H1 (cell line): ENCODE measurements at regions not wholly inside any gene's neighbourhood (a gene's known extent, or its start where the extent isn't known, plus 50 kb on each side); places are given as distances from the start of the nearest gene placed in this dataset.

Experiments
- CTCF ChIA-PET: fragments of 300-600 bp; sonication (Branson Sonifier 250); formaldehyde crosslinking; loops from one replicate; lab custom pipeline; 2021; ENCODE audit not compliant: partially characterized antibody; lab: Charles Lee
- POLR2A ChIA-PET: fragments of 300-600 bp; sonication (Branson Sonifier 250); formaldehyde crosslinking; loops from one replicate; lab custom pipeline; 2021; ENCODE audit warnings: inconsistent platforms; ENCODE audit not compliant: partially characterized antibody; lab: Charles Lee
- DNase-seq, 2 experiments: peaks; one replicate each; pipeline versions ENCODE4 v3.0.0 to v3.0.0-alpha.2; 2010 to 2022; ENCODE audit warnings: low spot score in 2 of 2, low read depth in 1 of 2, mixed read lengths in 1 of 2
- FAIRE-seq: peaks from 2 replicates; lab custom pipeline; 2011; peaks lifted over from hg19 to GRCh38; lab: Jason Lieb, UNC
- H2AFZ ChIP-seq: 2 replicates; pipeline ENCODE4 v1.8.1; 2012; ENCODE audit warnings: low read length, inconsistent platforms
- H2AK5ac ChIP-seq: 2 replicates; pipeline ENCODE4 v1.6.1; 2013; ENCODE audit warnings: low read depth, low read length
- H2BK120ac ChIP-seq: replicated peaks from 2 replicates; pipeline ENCODE3; 2013; ENCODE audit warnings: low read depth, low read length, inconsistent platforms
- H2BK12ac ChIP-seq: 2 replicates; pipeline ENCODE4 v1.6.1; 2013; ENCODE audit warnings: low read depth, low read length
- H2BK15ac ChIP-seq: 2 replicates; pipeline ENCODE4 v1.6.1; 2013; ENCODE audit warnings: low read length
- H2BK20ac ChIP-seq: 2 replicates; pipeline ENCODE4 v1.6.1; 2013; ENCODE audit warnings: low read length
- H2BK5ac ChIP-seq: 2 replicates; pipeline ENCODE4 v1.6.1; 2013; ENCODE audit warnings: low read depth, low read length
- H3K14ac ChIP-seq: 2 replicates; pipeline ENCODE4 v1.6.1; 2013; ENCODE audit warnings: inconsistent platforms; ENCODE audit not compliant: insufficient read length
- H3K18ac ChIP-seq: 2 replicates; pipeline ENCODE4 v1.6.1; 2013; ENCODE audit warnings: low read length; ENCODE audit errors: extremely low read depth
- H3K23ac ChIP-seq: 2 replicates; pipeline ENCODE4 v1.6.1; 2013; ENCODE audit warnings: inconsistent platforms; ENCODE audit not compliant: insufficient read length
- H3K23me2 ChIP-seq: 2 replicates; pipeline ENCODE4 v1.6.1; 2013; ENCODE audit warnings: low read depth, low read length
- H3K27ac ChIP-seq: 2 replicates; pipeline ENCODE4 v1.6.1; 2011; ENCODE audit warnings: low read depth, low read length, inconsistent platforms
- H3K27me3 ChIP-seq, 4 experiments: replicated peaks in 1 of 4; 1 replicate in 1 of 4; 2 replicates in 3 of 4; pipeline versions ENCODE4 v1.6.1 to v1.8.1; 2011 to 2013; ENCODE audit warnings: low read length in 3 of 4, mild to moderate bottlenecking in 3 of 4, inconsistent platforms in 2 of 4, mixed read lengths in 2 of 4, moderate library complexity in 1 of 4; ENCODE audit not compliant: control insufficient read depth in 3 of 4, insufficient read depth in 3 of 4; ENCODE audit errors: extremely low read depth in 1 of 4
- H3K36me3 ChIP-seq, 4 experiments: 2 replicates each; pipeline versions ENCODE4 v1.6.1 to v1.8.1; 2011 to 2013; ENCODE audit warnings: mild to moderate bottlenecking in 4 of 4, low read length in 3 of 4, moderate library complexity in 2 of 4, control low read depth in 1 of 4, inconsistent platforms in 1 of 4; ENCODE audit not compliant: insufficient read depth in 4 of 4, control insufficient read depth in 2 of 4
- H3K4ac ChIP-seq: replicated peaks from 2 replicates; pipeline ENCODE3; 2013; ENCODE audit warnings: low read length, low read depth, mixed read lengths, inconsistent platforms; ENCODE audit not compliant: insufficient read length
- H3K4me1 ChIP-seq, 4 experiments: replicated peaks in 1 of 4; 1 replicate in 1 of 4; 2 replicates in 3 of 4; pipeline versions ENCODE4 v1.6.1 to v1.8.1; 2011 to 2013; ENCODE audit warnings: low read length in 3 of 4, inconsistent platforms in 2 of 4, mixed read lengths in 1 of 4; ENCODE audit not compliant: insufficient read depth in 4 of 4, control insufficient read depth in 3 of 4
- H3K4me2 ChIP-seq, 2 experiments: 2 replicates each; pipeline versions ENCODE4 v1.6.1 to v1.8.1; 2011 to 2013; ENCODE audit warnings: low read depth in 2 of 2, low read length in 2 of 2, control low read depth in 1 of 2, inconsistent platforms in 1 of 2, mild to moderate bottlenecking in 1 of 2; ENCODE audit not compliant: insufficient read depth in 1 of 2
- H3K4me3 ChIP-seq, 4 experiments: fragments of 200-600, 300-600 bp in 1 of 4; sonication (generic), shearing (Covaris generic), sonication (Bioruptor Twin) in 1 of 4; 2 replicates each; pipeline versions ENCODE4 v1.5.1 to v1.8.1; 2011 to 2016; ENCODE audit warnings: low read length in 4 of 4, low read depth in 3 of 4, control low read depth in 2 of 4, inconsistent platforms in 2 of 4, mild to moderate bottlenecking in 2 of 4, mixed read lengths in 1 of 4, moderate library complexity in 1 of 4; ENCODE audit not compliant: insufficient read depth in 2 of 4; ENCODE audit errors: extremely low read depth in 1 of 4
- H3K56ac ChIP-seq: replicated peaks from 2 replicates; pipeline ENCODE3; 2013; ENCODE audit warnings: low read depth, mild to moderate bottlenecking, mixed read lengths, low read length, inconsistent platforms; ENCODE audit not compliant: insufficient read length
- H3K79me1 ChIP-seq: 2 replicates; pipeline ENCODE4 v1.6.1; 2013; ENCODE audit warnings: low read depth, low read length, control low read depth
- H3K79me2 ChIP-seq, 2 experiments: 2 replicates each; pipeline versions ENCODE4 v1.6.1 to v1.8.1; 2012 to 2013; ENCODE audit warnings: low read length in 2 of 2, mild to moderate bottlenecking in 2 of 2, inconsistent platforms in 1 of 2; ENCODE audit not compliant: insufficient read depth in 2 of 2, control insufficient read depth in 1 of 2
- H3K9ac ChIP-seq, 4 experiments: replicated peaks in 1 of 4; 1 replicate in 1 of 4; 2 replicates in 3 of 4; pipeline versions ENCODE4 v1.6.1 to v1.8.1; 2011 to 2013; ENCODE audit warnings: low read depth in 3 of 4, low read length in 3 of 4, control low read depth in 2 of 4, mild to moderate bottlenecking in 2 of 4, moderate library complexity in 2 of 4, inconsistent platforms in 1 of 4; ENCODE audit errors: extremely low read depth in 1 of 4
- H3K9me3 ChIP-seq, 2 experiments: 2 replicates each; pipeline versions ENCODE4 v1.6.1 to v1.8.1; 2012 to 2013; ENCODE audit warnings: mild to moderate bottlenecking in 2 of 2, moderate library complexity in 2 of 2, control low read depth in 1 of 2, inconsistent platforms in 1 of 2, low read depth in 1 of 2, low read length in 1 of 2, mixed read lengths in 1 of 2; ENCODE audit not compliant: insufficient read depth in 2 of 2
- H4K20me1 ChIP-seq, 2 experiments: replicated peaks in 1 of 2; 2 replicates each; pipeline versions ENCODE3 to v1.8.1; 2011 to 2013; ENCODE audit warnings: inconsistent platforms in 2 of 2, low read length in 2 of 2, mild to moderate bottlenecking in 1 of 2; ENCODE audit not compliant: insufficient read depth in 2 of 2, control insufficient read depth in 1 of 2
- H4K5ac ChIP-seq: 2 replicates; pipeline ENCODE4 v1.6.1; 2013; ENCODE audit warnings: low read length, low read depth, mixed read lengths, inconsistent platforms; ENCODE audit not compliant: insufficient read length
- H4K8ac ChIP-seq: 2 replicates; pipeline ENCODE4 v1.8.0; 2013; ENCODE audit warnings: mild to moderate bottlenecking, moderate library complexity, low read length, inconsistent platforms; ENCODE audit not compliant: insufficient read depth; ENCODE audit errors: extremely low read depth
- H4K91ac ChIP-seq: replicated peaks from 2 replicates; pipeline ENCODE3; 2013; ENCODE audit warnings: low read length, mixed read lengths, inconsistent platforms; ENCODE audit not compliant: insufficient read length
- BCL11A ChIP-seq, 2 experiments: IDR thresholded peaks; one replicate each; pipeline ENCODE4 v1.6.1; 2011; ENCODE audit warnings: low read depth in 2 of 2, low read length in 2 of 2, mild to moderate bottlenecking in 2 of 2
- E2F6 ChIP-seq: IDR thresholded peaks from 2 replicates; pipeline ENCODE4 v1.6.1; 2012; ENCODE audit warnings: inconsistent platforms
- GABPA ChIP-seq: IDR thresholded peaks from 2 replicates; pipeline ENCODE4 v1.6.1; 2011; ENCODE audit warnings: mild to moderate bottlenecking, low read length, moderate library complexity, borderline replicate concordance; ENCODE audit not compliant: insufficient read depth
- JUND ChIP-seq: IDR thresholded peaks from 2 replicates; pipeline ENCODE4 v1.6.1; 2011; ENCODE audit warnings: mild to moderate bottlenecking, improper control_type of control experiment, low read length
- NANOG ChIP-seq: IDR thresholded peaks from 2 replicates; pipeline ENCODE4 v1.6.1; 2011; ENCODE audit warnings: low read length, low read depth, mild to moderate bottlenecking, inconsistent platforms; ENCODE audit not compliant: insufficient read depth, poor library complexity, severe bottlenecking
- RBBP5 ChIP-seq: IDR thresholded peaks from 2 replicates; pipeline ENCODE4 v1.7.1; 2012; ENCODE audit warnings: low read depth, mild to moderate bottlenecking, inconsistent platforms, low read length, moderate library complexity, borderline replicate concordance
- RFX5 ChIP-seq: IDR thresholded peaks from 2 replicates; pipeline ENCODE4 v1.6.1; 2011; ENCODE audit warnings: low read depth, low read length, improper control_type of control experiment, borderline replicate concordance
- RNF2 ChIP-seq: fragments of 200-900, 300-1000 bp; sonication (generic); IDR thresholded peaks from 2 replicates; pipeline ENCODE4 v1.7.1; 2016; ENCODE audit warnings: borderline replicate concordance, low read depth, mild to moderate bottlenecking, antibody characterized with exemption, low read length; ENCODE audit not compliant: poor library complexity, severe bottlenecking; ENCODE audit errors: missing control alignments
- RXRA ChIP-seq: IDR thresholded peaks from 2 replicates; pipeline ENCODE4 v1.6.1; 2011; ENCODE audit warnings: low read depth, mild to moderate bottlenecking, low read length, moderate library complexity; ENCODE audit not compliant: insufficient read depth
- SIX5 ChIP-seq: IDR thresholded peaks from 2 replicates; pipeline ENCODE4 v1.6.1; 2011; ENCODE audit warnings: mild to moderate bottlenecking, low read depth, low read length
- SP1 ChIP-seq: IDR thresholded peaks from 2 replicates; pipeline ENCODE4 v1.6.1; 2011; ENCODE audit warnings: low read depth, low read length
- YY1 ChIP-seq: IDR thresholded peaks from 2 replicates; pipeline ENCODE4 v1.6.1; 2011; ENCODE audit warnings: low read depth, mild to moderate bottlenecking, low read length
- WGBS, 2 experiments: shearing (Covaris generic) in 1 of 2; methylation state at CpG; one replicate each; pipeline versions ENCODE4 v1.1.6 to v1.1.7; 2013 to 2015; ENCODE audit warnings: low lambda C conversion rate in 2 of 2, mixed read lengths in 2 of 2, inconsistent platforms in 1 of 2, low coverage in 1 of 2, missing lambda C conversion rate in 1 of 2; ENCODE audit not compliant: insufficient replicate concordance in 2 of 2, insufficient coverage in 1 of 2, insufficient read length in 1 of 2; ENCODE audit errors: extremely low coverage in 1 of 2, missing lambda C conversion rate in 1 of 2; 5-methylcytosine and 5-hydroxymethylcytosine counted together

GRCh38 chr7:37524056-37524455 is 75.4 kb upstream of the ELMO1 start:
- Histone ChIP-seq H4K20me1 (no peaks in the 10 kb centered on the region), H3K79me2 (no peaks in the 10 kb centered on the region), H3K9ac (no peak overlapping the region), H3K9me3 (no peaks in the 10 kb centered on the region), H2BK5ac (no peak overlapping the region), H3K27me3 (no peaks in the 10 kb centered on the region), H3K79me1 (no peaks in the 10 kb centered on the region), H3K27ac (no peak overlapping the region), H3K23ac (no peak overlapping the region), H3K56ac (no peak overlapping the region), H2BK20ac (no peak overlapping the region), H2BK15ac (no peak overlapping the region), H4K8ac (no peak overlapping the region), H2BK12ac (no peak overlapping the region), H3K4ac (no peak overlapping the region), H3K14ac (no peak overlapping the region), H2AK5ac (no peak overlapping the region), H3K23me2 (no peaks in the 10 kb centered on the region; the same call in 1 of the 2 replicates), H3K4me1 (no peaks in the 10 kb centered on the region), H2BK120ac (no peak overlapping the region), H3K36me3 (no peaks in the 10 kb centered on the region), H3K18ac (no peak overlapping the region), H4K91ac (no peak overlapping the region), H2AFZ (no peak overlapping the region), H4K5ac (no peak overlapping the region), H3K4me2 (no peak overlapping the region), H3K4me3 (no peak overlapping the region)
- ChIA-PET POLR2A (interaction anchor here (0.5 kb wide), 1 partner anchor 37 kb away, joined by 5 read pairs; no protein-coding TSS in a partner anchor), CTCF (interaction anchor here (1.6 kb wide), 2 partner anchors 29 to 290 kb away, joined by 5 read pairs; no protein-coding TSS in a partner anchor)
- no peak for TF ChIP-seq RBBP5
- no peak for TF ChIP-seq NANOG
- no peak for TF ChIP-seq E2F6
- TF ChIP-seq RNF2 = no peak
- no peak for TF ChIP-seq GABPA
- TF ChIP-seq SIX5 = no peak
- no peak for TF ChIP-seq BCL11A (IDR thresholded peaks at IDR 0.05; ENCODE audit: low read depth in 2 of 2, low read length in 2 of 2)
- no peak for TF ChIP-seq RXRA
- TF ChIP-seq YY1 = no peak
- no peak for TF ChIP-seq RFX5
- TF ChIP-seq SP1 = no peak
- no peak for TF ChIP-seq JUND
- FAIRE-seq (no peak), DNase-seq (no peak)
- 55% methylated on average over 4 of the region's 4 CpGs; no CpG with 5 or more reads in 1 of the 2 experiments for WGBS, 2 experiments
